IgD-negative memory B cell (primary cell): ENCODE measurements at regions not wholly inside any gene's neighbourhood (a gene's known extent, or its start where the extent isn't known, plus 50 kb on each side); places are given as distances from the start of the nearest gene placed in this dataset.
"Not testable (repeated sequence)": the region's sequence is repeated elsewhere in the genome, so short reads cannot be mapped to it uniquely, and the experiment has no call there.

Experiments
- H3K27ac Mint-ChIP-seq, 3 donors: one replicate each; pipeline ENCODE4 v1.8.0; 2020 to 2022; ENCODE audit warnings: mild to moderate bottlenecking in 3 of 3, mixed read lengths in 3 of 3, moderate library complexity in 1 of 3
- H3K27me3 Mint-ChIP-seq: one replicate; pipeline ENCODE4 v1.8.0; 2021; ENCODE audit warnings: mixed read lengths
- H3K36me3 Mint-ChIP-seq: one replicate; pipeline ENCODE4 v1.8.0; 2020; ENCODE audit warnings: mild to moderate bottlenecking, mixed read lengths
- H3K4me1 Mint-ChIP-seq, 3 donors: one replicate each; pipeline ENCODE4 v1.8.0; 2020 to 2022; ENCODE audit warnings: mixed read lengths in 3 of 3, mild to moderate bottlenecking in 1 of 3
- H3K4me3 Mint-ChIP-seq, 4 donors: one replicate each; pipeline ENCODE4 v1.8.0; 2020 to 2022; ENCODE audit warnings: mild to moderate bottlenecking in 4 of 4, mixed read lengths in 4 of 4, moderate library complexity in 3 of 4
- H3K9me3 Mint-ChIP-seq, 3 donors: one replicate each; pipeline ENCODE4 v1.8.0; 2020 to 2021; ENCODE audit warnings: mixed read lengths in 3 of 3, mild to moderate bottlenecking in 1 of 3

- peaks cover 0 to 3% (median 0%) of the 10 kb centered on the region in 3 donors for H3K9me3 Mint-ChIP-seq
- H3K36me3 Mint-ChIP-seq: no peaks in the 10 kb centered on the region
- H3K27ac Mint-ChIP-seq: no peak overlapping the region
- peak overlapping the region in 1 of 4 donors; percentile 16 for H3K4me3 Mint-ChIP-seq
- no peaks in the 10 kb centered on the region for H3K4me1 Mint-ChIP-seq
- peaks cover 6% of the 10 kb centered on the region for H3K27me3 Mint-ChIP-seq
These were observed 178.8 kb upstream of the PFKP start for GRCh38 chr10:2888403-2889004.

DNA sequence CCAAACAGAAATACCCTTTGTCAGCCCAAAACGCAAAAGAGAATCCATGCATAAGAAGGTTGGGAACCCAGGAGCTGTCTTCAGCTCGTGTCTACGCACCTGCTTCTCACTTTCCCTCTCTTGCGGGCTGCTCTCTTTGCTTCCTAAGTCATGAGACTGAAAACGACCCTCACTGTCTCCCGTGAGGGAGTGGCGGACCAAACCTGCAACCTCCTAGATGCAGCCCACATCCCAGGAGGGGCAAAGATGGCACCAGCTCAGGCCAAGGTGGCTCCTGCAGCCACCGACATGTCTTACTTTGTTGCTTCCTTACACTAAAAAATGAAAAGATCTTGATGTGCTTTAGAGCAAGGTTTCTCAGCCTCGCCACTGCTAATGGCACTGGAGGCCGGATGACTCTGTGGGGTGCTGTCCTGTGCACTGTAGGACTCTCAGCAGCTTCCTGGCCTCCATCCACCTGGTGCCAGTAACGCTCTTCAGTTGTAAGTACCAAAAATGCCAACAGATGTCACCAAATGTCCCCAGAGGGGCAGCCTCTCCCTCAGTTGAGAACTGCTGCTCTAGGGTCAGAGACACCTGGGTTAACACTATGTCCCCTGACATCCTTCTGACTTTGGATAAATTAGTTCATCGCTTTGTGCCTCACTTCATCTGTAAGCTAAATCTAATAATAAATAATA, 179.8 kb upstream of the PFKP start:
- Mint-ChIP-seq H3K4me1 (no peaks in the 10 kb centered on the region), H3K27ac (no peak overlapping the region), H3K4me3 (no peak overlapping the region), H3K9me3 (peaks cover 0 to 3% (median 0%) of the 10 kb centered on the region in 3 donors), H3K27me3 (peaks cover 5% of the 10 kb centered on the region), H3K36me3 (no peaks in the 10 kb centered on the region)

- H3K36me3 Mint-ChIP-seq: no peaks in the 10 kb centered on the region
- no peaks in the 10 kb centered on the region for H3K4me1 Mint-ChIP-seq
- H3K4me3 Mint-ChIP-seq: no peak overlapping the region
- H3K27me3 Mint-ChIP-seq: peaks cover 5% of the 10 kb centered on the region
- peaks cover 0 to 3% (median 0%) of the 10 kb centered on the region in 3 donors for H3K9me3 Mint-ChIP-seq
- H3K27ac Mint-ChIP-seq: no peak overlapping the region
These were observed 180.7 kb upstream of the PFKP start for GRCh38 chr10:2886662-2887061.

- Mint-ChIP-seq H3K27ac (no peak overlapping the region), H3K4me1 (no peaks in the 10 kb centered on the region), H3K36me3 (no peaks in the 10 kb centered on the region), H3K9me3 (peaks cover 0 to 3% (median 0%) of the 10 kb centered on the region in 3 donors), H3K4me3 (no peak overlapping the region), H3K27me3 (peaks cover 5% of the 10 kb centered on the region)
These were observed 181.8 kb upstream of the PFKP start for GRCh38 chr10:2885288-2886278.

- H3K36me3 Mint-ChIP-seq, H3K9me3 Mint-ChIP-seq, H3K27me3 Mint-ChIP-seq, H3K4me3 Mint-ChIP-seq, H3K4me1 Mint-ChIP-seq, H3K27ac Mint-ChIP-seq: not testable (repeated sequence)
These were observed 183.3 kb upstream of the PFKP start for GRCh38 chr10:2883983-2884540.

GRCh38 chr10:2883238-2883637, 184.1 kb upstream of the PFKP start:
- Mint-ChIP-seq H3K9me3 (no peaks in the 10 kb centered on the region), H3K27me3 (peaks cover 5% of the 10 kb centered on the region), H3K4me3 (no peak overlapping the region), H3K36me3 (no peaks in the 10 kb centered on the region), H3K4me1 (no peaks in the 10 kb centered on the region), H3K27ac (no peak overlapping the region)

- Mint-ChIP-seq H3K27ac (no peak overlapping the region), H3K27me3 (peaks cover 5% of the 10 kb centered on the region), H3K4me1 (no peaks in the 10 kb centered on the region), H3K4me3 (no peak overlapping the region), H3K9me3 (no peaks in the 10 kb centered on the region), H3K36me3 (no peaks in the 10 kb centered on the region)
These were observed 184.7 kb upstream of the PFKP start for GRCh38 chr10:2882628-2883027.

- no peak overlapping the region for H3K4me3 Mint-ChIP-seq
- no peaks in the 10 kb centered on the region for H3K4me1 Mint-ChIP-seq
- peaks cover 5% of the 10 kb centered on the region for H3K27me3 Mint-ChIP-seq
- H3K27ac Mint-ChIP-seq: no peak overlapping the region
- H3K36me3 Mint-ChIP-seq: no peaks in the 10 kb centered on the region
- H3K9me3 Mint-ChIP-seq: no peaks in the 10 kb centered on the region
These were observed 185.4 kb upstream of the PFKP start for GRCh38 chr10:2881720-2882620.

- H3K4me1 Mint-ChIP-seq, H3K9me3 Mint-ChIP-seq, H3K27me3 Mint-ChIP-seq, H3K27ac Mint-ChIP-seq, H3K36me3 Mint-ChIP-seq, H3K4me3 Mint-ChIP-seq: not testable (repeated sequence)
These were observed 187.3 kb upstream of the PFKP start for GRCh38 chr10:2880050-2880449.

GRCh38 chr10:2878818-2879217, 188.5 kb upstream of the PFKP start:
- H3K4me3 Mint-ChIP-seq: no peak overlapping the region
- no peaks in the 10 kb centered on the region for H3K4me1 Mint-ChIP-seq
- no peaks in the 10 kb centered on the region for H3K9me3 Mint-ChIP-seq
- H3K27me3 Mint-ChIP-seq: peaks cover 2% of the 10 kb centered on the region
- H3K36me3 Mint-ChIP-seq: no peaks in the 10 kb centered on the region
- H3K27ac Mint-ChIP-seq: no peak overlapping the region

DNA sequence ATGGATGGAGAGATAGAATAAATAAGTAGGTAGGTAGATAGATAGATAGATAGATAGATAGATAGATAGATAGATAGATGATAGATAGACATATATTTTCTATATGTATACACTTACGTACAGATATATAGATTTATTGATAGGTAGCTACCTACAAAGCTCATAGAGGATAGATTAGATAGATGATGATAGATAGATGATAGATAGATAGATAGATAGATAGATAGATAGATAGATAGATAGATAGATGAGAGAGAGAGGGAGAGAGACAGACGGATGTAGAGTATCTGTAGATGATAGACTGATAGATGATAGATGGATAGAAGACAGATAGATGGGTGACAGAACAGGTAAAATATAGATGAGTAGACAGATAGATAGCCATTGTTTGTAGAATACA, 191.3 kb upstream of the PFKP start:
- Mint-ChIP-seq H3K4me1 (no peaks in the 10 kb centered on the region), H3K4me3 (no peak overlapping the region), H3K27ac (no peak overlapping the region), H3K27me3 (peaks cover 3% of the 10 kb centered on the region), H3K36me3 (no peaks in the 10 kb centered on the region), H3K9me3 (no peaks in the 10 kb centered on the region)

- Mint-ChIP-seq H3K36me3 (no peaks in the 10 kb centered on the region), H3K4me3 (no peak overlapping the region), H3K4me1 (no peaks in the 10 kb centered on the region), H3K27ac (no peak overlapping the region), H3K27me3 (peaks cover 5% of the 10 kb centered on the region), H3K9me3 (no peaks in the 10 kb centered on the region)
These were observed 192.4 kb upstream of the PFKP start for GRCh38 chr10:2874963-2875362.

DNA sequence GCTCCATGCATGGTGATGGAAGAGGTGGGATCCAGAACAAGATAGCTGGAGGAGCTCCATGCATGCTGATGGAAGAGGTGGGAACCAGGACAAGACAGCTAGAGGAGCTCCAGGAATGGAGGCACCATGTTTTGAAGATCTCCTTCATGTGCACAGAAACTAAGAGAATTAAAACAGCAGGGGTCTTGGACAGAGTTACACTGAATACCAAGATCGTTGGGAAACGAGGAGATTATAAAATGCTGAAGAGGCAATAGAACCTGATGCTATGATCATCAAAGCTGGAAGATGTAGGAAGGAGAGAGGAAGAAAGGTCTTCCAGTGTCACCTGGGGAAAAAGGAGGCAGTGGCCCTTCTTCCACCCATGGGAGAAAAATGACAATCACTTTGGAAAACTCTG, 193.6 kb upstream of the PFKP start:
- peaks cover 5% of the 10 kb centered on the region for H3K27me3 Mint-ChIP-seq
- no peak overlapping the region for H3K4me3 Mint-ChIP-seq
- no peaks in the 10 kb centered on the region for H3K4me1 Mint-ChIP-seq
- H3K27ac Mint-ChIP-seq: no peak overlapping the region
- no peaks in the 10 kb centered on the region for H3K36me3 Mint-ChIP-seq
- H3K9me3 Mint-ChIP-seq: peaks cover 0 to 1% (median 0%) of the 10 kb centered on the region in 3 donors

DNA sequence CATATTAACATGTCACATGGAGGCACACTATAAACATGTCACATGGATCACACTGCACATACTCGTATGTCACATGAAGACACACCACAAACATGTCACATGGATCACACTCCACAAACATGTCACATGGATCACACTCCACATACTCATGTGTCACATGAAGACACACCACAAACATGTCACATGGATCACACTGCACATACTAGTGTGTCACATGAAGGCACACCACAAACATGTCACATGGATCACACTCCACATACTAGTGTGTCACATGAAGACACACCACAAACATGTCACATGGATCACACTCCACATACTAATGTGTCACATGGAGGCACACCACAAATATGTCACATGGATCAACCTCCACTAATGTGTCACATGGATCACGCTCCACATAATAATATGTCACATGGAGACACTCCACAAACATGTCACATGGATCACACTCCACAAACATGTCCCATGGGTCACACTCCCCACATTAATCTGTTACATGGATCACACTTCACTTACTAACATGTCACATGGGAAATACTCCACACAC, 195.6 kb upstream of the PFKP start:
- H3K9me3 Mint-ChIP-seq: peaks cover 0 to 1% (median 1%) of the 10 kb centered on the region in 3 donors
- no peak overlapping the region for H3K4me3 Mint-ChIP-seq
- H3K27ac Mint-ChIP-seq: no peak overlapping the region
- no peaks in the 10 kb centered on the region for H3K4me1 Mint-ChIP-seq
- peaks cover 7% of the 10 kb centered on the region for H3K27me3 Mint-ChIP-seq
- H3K36me3 Mint-ChIP-seq: no peaks in the 10 kb centered on the region
